NCI-H1930 (cell line): ENCODE measurements at regions not wholly inside any gene's neighbourhood (a gene's known extent, or its start where the extent isn't known, plus 50 kb on each side); places are given as distances from the start of the nearest gene placed in this dataset.
"Not testable (repeated sequence)": the region's sequence is repeated elsewhere in the genome, so short reads cannot be mapped to it uniquely, and the experiment has no call there.

Source experiments
- DNase-seq, 2 experiments: peaks; one replicate each; lab custom pipeline; 2025; lab: John Stamatoyannopoulos, UW

- DNase-seq: no peak
These were observed 268.4 kb upstream of the AMIGO2 start for GRCh38 chr12:47348206-47348605.

GRCh38 chr12:47346251-47347019 is 266.7 kb upstream of the AMIGO2 start:
- DNase-seq: no peak

- no peak for DNase-seq
These were observed 264.2 kb upstream of the AMIGO2 start for GRCh38 chr12:47343684-47344567.

- DNase-seq: no peak
These were observed 260.8 kb upstream of the AMIGO2 start for GRCh38 chr12:47340411-47341015.

- DNase-seq: no peak
These were observed 257.8 kb upstream of the AMIGO2 start for GRCh38 chr12:47337581-47337980.

GRCh38 chr12:47333271-47333858 is 253.6 kb upstream of the AMIGO2 start:
- DNase-seq: not testable (repeated sequence)

- DNase-seq: no peak
These were observed 249.2 kb upstream of the AMIGO2 start for GRCh38 chr12:47328831-47329545.

- no peak for DNase-seq
These were observed 246.4 kb upstream of the AMIGO2 start for GRCh38 chr12:47326190-47326589.

- DNase-seq: no peak
These were observed 244.0 kb upstream of the AMIGO2 start for GRCh38 chr12:47323802-47324201.

- DNase-seq: no peak
These were observed 241.7 kb upstream of the AMIGO2 start for GRCh38 chr12:47321436-47321835.

- DNase-seq: no peak
These were observed 240.0 kb upstream of the AMIGO2 start for GRCh38 chr12:47319746-47320145.

- DNase-seq: no peak
These were observed 239.2 kb upstream of the AMIGO2 start for GRCh38 chr12:47318963-47319362.

- no peak for DNase-seq
These were observed 237.6 kb upstream of the AMIGO2 start for GRCh38 chr12:47317175-47317915.

- DNase-seq: no peak
These were observed 236.9 kb upstream of the AMIGO2 start for GRCh38 chr12:47316609-47317049.

GRCh38 chr12:47314996-47315395 is 235.2 kb upstream of the AMIGO2 start:
- DNase-seq: no peak

GRCh38 chr12:47312808-47313426 is 233.2 kb upstream of the AMIGO2 start:
- no peak for DNase-seq

- DNase-seq: no peak
These were observed 232.4 kb upstream of the AMIGO2 start for GRCh38 chr12:47312147-47312546.

- no peak for DNase-seq
These were observed 231.8 kb upstream of the AMIGO2 start for GRCh38 chr12:47311568-47311967.

GRCh38 chr12:47311010-47311409 is 231.3 kb upstream of the AMIGO2 start:
- no peak for DNase-seq

GRCh38 chr12:47308672-47309071 is 228.9 kb upstream of the AMIGO2 start:
- DNase-seq: no peak
